HepG2 (cell line): ENCODE measurements at regions not wholly inside any gene's neighbourhood (a gene's known extent, or its start where the extent isn't known, plus 50 kb on each side); places are given as distances from the start of the nearest gene placed in this dataset.

ENCODE experiments used
- ATAC-seq: fragments of 200-7000 bp; cut with Tn5 transposase; 3 replicates; pipeline ENCODE4 v1.9.1; 2020; ENCODE audit warnings: mild to moderate bottlenecking, moderate library complexity
- BruUV-seq: library from RNA; stranded (reverse); fragments of 400-500 nt; replicated peaks from 2 replicates; lab custom pipeline; 2021; lab: Mats Ljungman, UMichigan
- CTCF ChIA-PET: fragments of 300-600 bp; formaldehyde crosslinking; extraction: SDS; loops from one replicate; lab custom pipeline; 2021; ENCODE audit warnings: low total read pairs, inconsistent platforms, low intra/inter-chr PET ratio; lab: Yijun Ruan, JAX
- POLR2A ChIA-PET: fragments of 350-600 bp; sonication (Branson Sonifier 250); formaldehyde crosslinking; loops from one replicate; lab custom pipeline; 2020; ENCODE audit warnings: antibody characterized with exemption, inconsistent platforms; lab: Yijun Ruan, JAX
- DNase-seq: peaks from one replicate; pipeline ENCODE4 v3.0.0-alpha.2; 2015; ENCODE audit warnings: low spot score
- FAIRE-seq: peaks from 3 replicates; lab custom pipeline; 2011; peaks lifted over from hg19 to GRCh38; lab: Jason Lieb, UNC
- H2AFZ ChIP-seq: one replicate; pipeline ENCODE4 v1.6.1; 2011; ENCODE audit warnings: low read length, inconsistent platforms
- H3K27ac ChIP-seq: fragments of 300-600 bp; 3 replicates; pipeline ENCODE4 v1.8.0; 2011; ENCODE audit warnings: mixed run types, mild to moderate bottlenecking, mixed read lengths, low read length, inconsistent platforms; ENCODE audit not compliant: insufficient read depth; ENCODE audit errors: extremely low read length
- H3K27me3 ChIP-seq, 2 experiments: fragments of 200-600 bp in 1 of 2; 2 replicates in 1 of 2; 3 replicates in 1 of 2; pipeline versions ENCODE4 v1.6.0 to v1.8.0; 2011; ENCODE audit warnings: low read length in 2 of 2, mild to moderate bottlenecking in 2 of 2, moderate library complexity in 2 of 2, inconsistent platforms in 1 of 2; ENCODE audit not compliant: insufficient read depth in 2 of 2, control insufficient read depth in 1 of 2
- H3K36me3 ChIP-seq, 2 experiments: fragments of 200-600 bp in 1 of 2; replicated peaks in 1 of 2; 2 replicates in 1 of 2; 3 replicates in 1 of 2; pipeline versions ENCODE4 v1.5.1 to v1.8.0; 2011; ENCODE audit warnings: low read length in 2 of 2, inconsistent platforms in 1 of 2; ENCODE audit not compliant: insufficient read depth in 2 of 2, control insufficient read depth in 1 of 2
- H3K4me1 ChIP-seq: 2 replicates; pipeline ENCODE4 v1.5.1; 2012; ENCODE audit warnings: low read length, inconsistent platforms; ENCODE audit not compliant: insufficient read depth
- H3K4me2 ChIP-seq: 2 replicates; pipeline ENCODE4 v1.6.0; 2011; ENCODE audit warnings: low read depth, low read length, inconsistent platforms
- H3K4me3 ChIP-seq, 3 experiments: fragments of 200-600 bp in 1 of 3; sonication (generic), shearing (Covaris generic) in 1 of 3; replicated peaks in 1 of 3; 2 replicates each; pipeline ENCODE4 v1.5.1; 2011 to 2016; ENCODE audit warnings: low read length in 3 of 3, inconsistent platforms in 2 of 3, low read depth in 2 of 3, mild to moderate bottlenecking in 2 of 3, control low read depth in 1 of 3, mixed read lengths in 1 of 3; ENCODE audit not compliant: insufficient read depth in 1 of 3
- H3K79me2 ChIP-seq: one replicate; pipeline ENCODE4 v1.6.1; 2011; ENCODE audit warnings: low read length, inconsistent platforms; ENCODE audit not compliant: insufficient read depth
- H3K9ac ChIP-seq: 2 replicates; pipeline ENCODE4 v1.6.0; 2011; ENCODE audit warnings: mild to moderate bottlenecking, low read depth, low read length, inconsistent platforms; ENCODE audit not compliant: insufficient read depth
- H3K9me3 ChIP-seq: 2 replicates; pipeline ENCODE4 v1.5.1; 2012; ENCODE audit warnings: mild to moderate bottlenecking, low read length
- H4K20me1 ChIP-seq: 2 replicates; pipeline ENCODE4 v1.6.0; 2011; ENCODE audit warnings: inconsistent platforms, mild to moderate bottlenecking, low read length, moderate library complexity; ENCODE audit not compliant: insufficient read depth
- ELF4 ChIP-seq: sonication (generic); formaldehyde crosslinking; IDR thresholded peaks from 2 replicates; pipeline ENCODE4 v1.5.0; 2020; ENCODE audit warnings: missing genetic modification reagents, mild to moderate bottlenecking, moderate library complexity, borderline replicate concordance
- EP300 ChIP-seq, 3 experiments: sonication (generic) in 1 of 3; formaldehyde crosslinking in 1 of 3; IDR thresholded peaks; 2 replicates each; pipeline versions ENCODE4 v1.5.1 to v1.6.1; 2011 to 2020; ENCODE audit warnings: low read depth in 2 of 3, low read length in 2 of 3, borderline replicate concordance in 1 of 3, improper control_type of control experiment in 1 of 3, mild to moderate bottlenecking in 1 of 3, missing genetic modification reagents in 1 of 3, moderate library complexity in 1 of 3
- IRF2 ChIP-seq: IDR thresholded peaks from 2 replicates; pipeline ENCODE4 v1.6.1; 2018; ENCODE audit warnings: missing genetic modification reagents, missing compliant biosample characterization
- MXD4 ChIP-seq: IDR thresholded peaks from 2 replicates; pipeline ENCODE4 v1.6.1; 2016; ENCODE audit warnings: mild to moderate bottlenecking, missing biosample characterization, missing genetic modification reagents
- PTBP1 ChIP-seq: fragments of 200-400 bp; formaldehyde crosslinking; IDR thresholded peaks from 2 replicates; pipeline ENCODE4 v1.6.1; 2018; ENCODE audit warnings: low read length, low read depth; ENCODE audit not compliant: poor library complexity, severe bottlenecking
- RFX1 ChIP-seq: fragments of 450-650 bp; IDR thresholded peaks from 2 replicates; pipeline ENCODE4 v1.6.1; 2017
- SRSF4 ChIP-seq: fragments of 200-400 bp; formaldehyde crosslinking; IDR thresholded peaks from one replicate; pipeline ENCODE4 v1.6.1; 2018; ENCODE audit warnings: mild to moderate bottlenecking, low read depth, low read length, moderate library complexity; ENCODE audit not compliant: poor library complexity, severe bottlenecking
- ZKSCAN5 ChIP-seq: sonication (generic); formaldehyde crosslinking; IDR thresholded peaks from 2 replicates; pipeline ENCODE4 v1.5.1; 2020; ENCODE audit warnings: mild to moderate bottlenecking, missing genetic modification reagents
- ZNF296 ChIP-seq: sonication (generic); formaldehyde crosslinking; conservative IDR thresholded peaks from 2 replicates; pipeline ENCODE4 v1.5.0; 2020; ENCODE audit warnings: mild to moderate bottlenecking, missing genetic modification reagents
- ZNF577 ChIP-seq: sonication (generic); formaldehyde crosslinking; IDR thresholded peaks from 2 replicates; pipeline ENCODE4 v1.4.0; 2020; ENCODE audit warnings: mild to moderate bottlenecking, low read depth, missing genetic modification reagents, borderline replicate concordance
- ZNF713 ChIP-seq: sonication (generic); formaldehyde crosslinking; IDR thresholded peaks from 2 replicates; pipeline ENCODE4 v1.4.0; 2020; ENCODE audit warnings: mild to moderate bottlenecking, missing genetic modification reagents
- ZNF816 ChIP-seq: sonication (generic); formaldehyde crosslinking; IDR thresholded peaks from 2 replicates; pipeline ENCODE4 v1.8.0; 2022; ENCODE audit warnings: missing genetic modification reagents, mild to moderate bottlenecking, borderline replicate concordance
- WGBS: methylation state at CpG from one replicate; pipeline ENCODE4 v1.1.6; 2017; ENCODE audit warnings: low lambda C conversion rate; 5-methylcytosine and 5-hydroxymethylcytosine counted together
- in situ Hi-C: cut with HindIII; loops from 2 replicates; pipeline ENCODE4 v1.10.0; 2017; ENCODE audit warnings: low pct_unique_long_range_greater_than_20kb; ENCODE audit not compliant: extremely low pct_ligation_motif_present
- intact Hi-C: fragments of 100-400 bp; cut with micrococcal nuclease; formaldehyde crosslinking; loops from one replicate; pipeline ENCODE4 v1.10.0; 2022; ENCODE audit not compliant: unreplicated experiment
- TF ChIP-seq, protein P1 (sequence below): sonication (generic); formaldehyde crosslinking; IDR thresholded peaks from 2 replicates; pipeline ENCODE4 v1.5.0; 2020; ENCODE audit warnings: missing genetic modification reagents
- TF ChIP-seq, protein P2 (sequence below): IDR thresholded peaks from 2 replicates; pipeline ENCODE4 v1.6.1; 2012; ENCODE audit warnings: low read depth, low read length, improper control_type of control experiment
- TF ChIP-seq, protein P3 (sequence below): sonication (generic); formaldehyde crosslinking; IDR thresholded peaks from 2 replicates; pipeline ENCODE4 v1.4.0; 2020; ENCODE audit warnings: mild to moderate bottlenecking, missing genetic modification reagents

- TF ChIP-seq ZNF296 (CRISPR knock-in tag), result no peak
- TF ChIP-seq RFX1, result no peak
- no peak for TF ChIP-seq ZKSCAN5
- no peak for TF ChIP-seq MXD4 (CRISPR knock-in tag)
- TF ChIP-seq IRF2 (CRISPR knock-in tag), result no peak
- TF ChIP-seq SRSF4, result no peak
- no peak for TF ChIP-seq PTBP1
- no peak for TF ChIP-seq ZNF577
Observed at GRCh38 chr19:29422047-29422446, 103.7 kb upstream of the VSTM2B start (continued).

- 0% methylated on average over 4 of the region's 5 CpGs for WGBS
- POLR2A ChIA-PET, result no interaction called here
- FAIRE-seq, result no peak
Observed at GRCh38 chr19:29422486-29423085, 103.2 kb upstream of the VSTM2B start.

More at GRCh38 chr19:29422486-29423085, 103.2 kb upstream of the VSTM2B start:
- no peak overlapping the region for H3K4me2 ChIP-seq
- intact Hi-C loops, result no loop called here
- no peaks in the 10 kb centered on the region for H4K20me1 ChIP-seq
- TF ChIP-seq ZNF713 (CRISPR knock-in tag), result no peak
- TF ChIP-seq EP300 (IDR thresholded peaks at IDR 0.05; ENCODE audit: low read depth in 2 of 2, low read length in 2 of 2), result no peak
- no peak for TF ChIP-seq EP300 (CRISPR knock-in tag; IDR thresholded peaks at IDR 0.05; ENCODE audit: borderline replicate concordance)
- TF ChIP-seq, protein P1, sequence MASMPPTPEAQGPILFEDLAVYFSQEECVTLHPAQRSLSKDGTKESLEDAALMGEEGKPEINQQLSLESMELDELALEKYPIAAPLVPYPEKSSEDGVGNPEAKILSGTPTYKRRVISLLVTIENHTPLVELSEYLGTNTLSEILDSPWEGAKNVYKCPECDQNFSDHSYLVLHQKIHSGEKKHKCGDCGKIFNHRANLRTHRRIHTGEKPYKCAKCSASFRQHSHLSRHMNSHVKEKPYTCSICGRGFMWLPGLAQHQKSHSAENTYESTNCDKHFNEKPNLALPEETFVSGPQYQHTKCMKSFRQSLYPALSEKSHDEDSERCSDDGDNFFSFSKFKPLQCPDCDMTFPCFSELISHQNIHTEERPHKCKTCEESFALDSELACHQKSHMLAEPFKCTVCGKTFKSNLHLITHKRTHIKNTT (CRISPR knock-in tag), result no peak
- TF ChIP-seq, protein P2, sequence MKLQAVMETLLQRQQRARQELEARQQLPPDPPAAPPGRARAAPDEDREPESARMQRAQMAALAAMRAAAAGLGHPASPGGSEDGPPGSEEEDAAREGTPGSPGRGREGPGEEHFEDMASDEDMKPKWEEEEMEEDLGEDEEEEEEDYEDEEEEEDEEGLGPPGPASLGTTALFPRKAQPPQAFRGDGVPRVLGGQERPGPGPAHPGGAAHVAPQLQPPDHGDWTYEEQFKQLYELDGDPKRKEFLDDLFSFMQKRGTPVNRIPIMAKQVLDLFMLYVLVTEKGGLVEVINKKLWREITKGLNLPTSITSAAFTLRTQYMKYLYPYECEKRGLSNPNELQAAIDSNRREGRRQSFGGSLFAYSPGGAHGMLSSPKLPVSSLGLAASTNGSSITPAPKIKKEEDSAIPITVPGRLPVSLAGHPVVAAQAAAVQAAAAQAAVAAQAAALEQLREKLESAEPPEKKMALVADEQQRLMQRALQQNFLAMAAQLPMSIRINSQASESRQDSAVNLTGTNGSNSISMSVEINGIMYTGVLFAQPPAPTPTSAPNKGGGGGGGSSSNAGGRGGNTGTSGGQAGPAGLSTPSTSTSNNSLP, result no peak
- no peak for TF ChIP-seq ELF4 (CRISPR knock-in tag)
- TF ChIP-seq ZNF816 (CRISPR knock-in tag), result no peak
- TF ChIP-seq, protein P3, sequence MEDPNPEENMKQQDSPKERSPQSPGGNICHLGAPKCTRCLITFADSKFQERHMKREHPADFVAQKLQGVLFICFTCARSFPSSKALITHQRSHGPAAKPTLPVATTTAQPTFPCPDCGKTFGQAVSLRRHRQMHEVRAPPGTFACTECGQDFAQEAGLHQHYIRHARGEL, result no peak
- TF ChIP-seq, all 625 proteins: peak for 0
- in situ Hi-C loops, result no loop called here
- H3K27ac ChIP-seq, result no peak overlapping the region
- H2AFZ ChIP-seq, result no peak overlapping the region
- no peaks in the 10 kb centered on the region for H3K9me3 ChIP-seq
- ATAC-seq (no peak), DNase-seq (no peak)
- H3K4me3 ChIP-seq, result no peak overlapping the region
- no TSS peak for BruUV-seq
- H3K36me3 ChIP-seq, result no peaks in the 10 kb centered on the region
- no peaks in the 10 kb centered on the region; a peak in 2 of 5 replicates for H3K27me3 ChIP-seq
- H3K4me1 ChIP-seq, result no peaks in the 10 kb centered on the region
- H3K79me2 ChIP-seq, result no peaks in the 10 kb centered on the region
- no peak overlapping the region for H3K9ac ChIP-seq
- CTCF ChIA-PET, result no interaction called here
